ENCODE measurements at regions not wholly inside any gene's neighbourhood (a gene's known extent, or its start where the extent isn't known, plus 50 kb on each side); places are given as distances from the start of the nearest gene placed in this dataset.

DNA sequence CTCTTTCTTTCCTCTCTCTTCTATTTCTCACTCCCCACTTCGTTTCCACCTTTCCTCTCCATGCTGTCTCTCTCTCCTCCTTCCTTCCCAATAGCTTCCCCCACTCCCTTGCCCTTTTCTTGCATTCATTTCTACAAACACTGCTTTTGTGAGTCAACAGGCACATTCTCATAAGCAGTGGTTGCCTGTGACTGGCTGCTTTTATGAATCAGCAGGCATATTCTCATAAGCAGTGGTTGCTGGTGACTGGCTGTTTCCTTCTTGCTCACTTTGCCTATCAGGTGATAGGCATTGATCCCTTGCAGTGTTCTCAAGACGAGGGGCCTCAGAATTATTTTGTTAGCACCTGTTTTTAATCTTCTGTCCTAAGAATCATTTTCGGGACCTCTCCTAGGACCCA is 116.1 kb upstream of the ACTBL2 start:
- TF ChIP-seq, protein P1, sequence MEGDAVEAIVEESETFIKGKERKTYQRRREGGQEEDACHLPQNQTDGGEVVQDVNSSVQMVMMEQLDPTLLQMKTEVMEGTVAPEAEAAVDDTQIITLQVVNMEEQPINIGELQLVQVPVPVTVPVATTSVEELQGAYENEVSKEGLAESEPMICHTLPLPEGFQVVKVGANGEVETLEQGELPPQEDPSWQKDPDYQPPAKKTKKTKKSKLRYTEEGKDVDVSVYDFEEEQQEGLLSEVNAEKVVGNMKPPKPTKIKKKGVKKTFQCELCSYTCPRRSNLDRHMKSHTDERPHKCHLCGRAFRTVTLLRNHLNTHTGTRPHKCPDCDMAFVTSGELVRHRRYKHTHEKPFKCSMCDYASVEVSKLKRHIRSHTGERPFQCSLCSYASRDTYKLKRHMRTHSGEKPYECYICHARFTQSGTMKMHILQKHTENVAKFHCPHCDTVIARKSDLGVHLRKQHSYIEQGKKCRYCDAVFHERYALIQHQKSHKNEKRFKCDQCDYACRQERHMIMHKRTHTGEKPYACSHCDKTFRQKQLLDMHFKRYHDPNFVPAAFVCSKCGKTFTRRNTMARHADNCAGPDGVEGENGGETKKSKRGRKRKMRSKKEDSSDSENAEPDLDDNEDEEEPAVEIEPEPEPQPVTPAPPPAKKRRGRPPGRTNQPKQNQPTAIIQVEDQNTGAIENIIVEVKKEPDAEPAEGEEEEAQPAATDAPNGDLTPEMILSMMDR (conservative IDR thresholded peaks at IDR 0.05; ENCODE audit: low read depth, low read length), result no peak
- TF ChIP-seq EZH2 (IDR thresholded peaks at IDR 0.05; ENCODE audit: low read length, unreplicated experiment), result no peak

All from PC-3 (cell line).